HepG2 (cell line): ENCODE measurements at regions not wholly inside any gene's neighbourhood (a gene's known extent, or its start where the extent isn't known, plus 50 kb on each side); places are given as distances from the start of the nearest gene placed in this dataset.

Experiments used
- ATAC-seq: fragments of 200-7000 bp; cut with Tn5 transposase; 3 replicates; pipeline ENCODE4 v1.9.1; 2020; ENCODE audit warnings: mild to moderate bottlenecking, moderate library complexity
- BruUV-seq: library from RNA; stranded (reverse); fragments of 400-500 nt; replicated peaks from 2 replicates; lab custom pipeline; 2021; lab: Mats Ljungman, UMichigan
- CTCF ChIA-PET: fragments of 300-600 bp; formaldehyde crosslinking; extraction: SDS; loops from one replicate; lab custom pipeline; 2021; ENCODE audit warnings: low total read pairs, inconsistent platforms, low intra/inter-chr PET ratio; lab: Yijun Ruan, JAX
- POLR2A ChIA-PET: fragments of 350-600 bp; sonication (Branson Sonifier 250); formaldehyde crosslinking; loops from one replicate; lab custom pipeline; 2020; ENCODE audit warnings: antibody characterized with exemption, inconsistent platforms; lab: Yijun Ruan, JAX
- DNase-seq: peaks from one replicate; pipeline ENCODE4 v3.0.0-alpha.2; 2015; ENCODE audit warnings: low spot score
- FAIRE-seq: peaks from 3 replicates; lab custom pipeline; 2011; peaks lifted over from hg19 to GRCh38; lab: Jason Lieb, UNC
- H2AFZ ChIP-seq: one replicate; pipeline ENCODE4 v1.6.1; 2011; ENCODE audit warnings: low read length, inconsistent platforms
- H3K27ac ChIP-seq: fragments of 300-600 bp; 3 replicates; pipeline ENCODE4 v1.8.0; 2011; ENCODE audit warnings: mixed run types, mild to moderate bottlenecking, mixed read lengths, low read length, inconsistent platforms; ENCODE audit not compliant: insufficient read depth; ENCODE audit errors: extremely low read length
- H3K27me3 ChIP-seq, 2 experiments: fragments of 200-600 bp in 1 of 2; 2 replicates in 1 of 2; 3 replicates in 1 of 2; pipeline versions ENCODE4 v1.6.0 to v1.8.0; 2011; ENCODE audit warnings: low read length in 2 of 2, mild to moderate bottlenecking in 2 of 2, moderate library complexity in 2 of 2, inconsistent platforms in 1 of 2; ENCODE audit not compliant: insufficient read depth in 2 of 2, control insufficient read depth in 1 of 2
- H3K36me3 ChIP-seq, 2 experiments: fragments of 200-600 bp in 1 of 2; replicated peaks in 1 of 2; 2 replicates in 1 of 2; 3 replicates in 1 of 2; pipeline versions ENCODE4 v1.5.1 to v1.8.0; 2011; ENCODE audit warnings: low read length in 2 of 2, inconsistent platforms in 1 of 2; ENCODE audit not compliant: insufficient read depth in 2 of 2, control insufficient read depth in 1 of 2
- H3K4me1 ChIP-seq: 2 replicates; pipeline ENCODE4 v1.5.1; 2012; ENCODE audit warnings: low read length, inconsistent platforms; ENCODE audit not compliant: insufficient read depth
- H3K4me2 ChIP-seq: 2 replicates; pipeline ENCODE4 v1.6.0; 2011; ENCODE audit warnings: low read depth, low read length, inconsistent platforms
- H3K4me3 ChIP-seq, 3 experiments: fragments of 200-600 bp in 1 of 3; sonication (generic), shearing (Covaris generic) in 1 of 3; replicated peaks in 1 of 3; 2 replicates each; pipeline ENCODE4 v1.5.1; 2011 to 2016; ENCODE audit warnings: low read length in 3 of 3, inconsistent platforms in 2 of 3, low read depth in 2 of 3, mild to moderate bottlenecking in 2 of 3, control low read depth in 1 of 3, mixed read lengths in 1 of 3; ENCODE audit not compliant: insufficient read depth in 1 of 3
- H3K79me2 ChIP-seq: one replicate; pipeline ENCODE4 v1.6.1; 2011; ENCODE audit warnings: low read length, inconsistent platforms; ENCODE audit not compliant: insufficient read depth
- H3K9ac ChIP-seq: 2 replicates; pipeline ENCODE4 v1.6.0; 2011; ENCODE audit warnings: mild to moderate bottlenecking, low read depth, low read length, inconsistent platforms; ENCODE audit not compliant: insufficient read depth
- H3K9me3 ChIP-seq: 2 replicates; pipeline ENCODE4 v1.5.1; 2012; ENCODE audit warnings: mild to moderate bottlenecking, low read length
- H4K20me1 ChIP-seq: 2 replicates; pipeline ENCODE4 v1.6.0; 2011; ENCODE audit warnings: inconsistent platforms, mild to moderate bottlenecking, low read length, moderate library complexity; ENCODE audit not compliant: insufficient read depth
- ATF7 ChIP-seq, 2 experiments: fragments of 450-650 bp in 1 of 2; sonication (generic) in 1 of 2; formaldehyde crosslinking in 1 of 2; IDR thresholded peaks; 2 replicates each; pipeline versions ENCODE4 v1.4.0 to v1.6.1; 2016 to 2020; ENCODE audit warnings: antibody characterized with exemption in 1 of 2, mild to moderate bottlenecking in 1 of 2, missing genetic modification reagents in 1 of 2
- CREB1 ChIP-seq, 2 experiments: fragments of 450-650 bp in 1 of 2; IDR thresholded peaks; 2 replicates each; pipeline ENCODE4 v1.6.1; 2016 to 2017; ENCODE audit warnings: control low read depth in 1 of 2, mild to moderate bottlenecking in 1 of 2, missing compliant biosample characterization in 1 of 2, missing genetic modification characterization in 1 of 2
- EHMT2 ChIP-seq: fragments of 200-600 bp; sonication (generic); IDR thresholded peaks from 2 replicates; pipeline ENCODE4 v1.7.0; 2017; ENCODE audit warnings: antibody characterized with exemption, low read depth, low read length, borderline replicate concordance
- KLF13 ChIP-seq: sonication (generic); formaldehyde crosslinking; IDR thresholded peaks from 2 replicates; pipeline ENCODE4 v1.4.0; 2020; ENCODE audit warnings: mild to moderate bottlenecking, missing genetic modification reagents
- LCORL ChIP-seq, 2 experiments: fragments of 450-650 bp in 1 of 2; sonication (generic) in 1 of 2; formaldehyde crosslinking in 1 of 2; IDR thresholded peaks; 2 replicates each; pipeline versions ENCODE4 v1.5.0 to v1.6.1; 2017 to 2020; ENCODE audit warnings: antibody characterized with exemption in 1 of 2, missing genetic modification reagents in 1 of 2
- REXO4 ChIP-seq: sonication (generic); formaldehyde crosslinking; IDR thresholded peaks from 2 replicates; pipeline ENCODE4 v1.8.0; 2022; ENCODE audit warnings: missing genetic modification reagents, mild to moderate bottlenecking, borderline replicate concordance
- SNAPC2 ChIP-seq: sonication (generic); formaldehyde crosslinking; IDR thresholded peaks from 2 replicates; pipeline ENCODE4 v1.8.1; 2022; ENCODE audit warnings: mild to moderate bottlenecking, missing genetic modification reagents
- ZNF274 ChIP-seq: sonication (generic); formaldehyde crosslinking; IDR thresholded peaks from 2 replicates; pipeline ENCODE4 v1.5.1; 2020; ENCODE audit warnings: mild to moderate bottlenecking, missing genetic modification reagents
- ZNF350 ChIP-seq: sonication (generic); formaldehyde crosslinking; IDR thresholded peaks from 2 replicates; pipeline ENCODE4 v1.4.0; 2020; ENCODE audit warnings: mild to moderate bottlenecking, low read depth, missing genetic modification reagents, borderline replicate concordance
- ZNF569 ChIP-seq: sonication (generic); formaldehyde crosslinking; IDR thresholded peaks from 2 replicates; pipeline ENCODE4 v1.5.0; 2020; ENCODE audit warnings: mild to moderate bottlenecking, missing genetic modification reagents, moderate library complexity, borderline replicate concordance
- WGBS: methylation state at CpG from one replicate; pipeline ENCODE4 v1.1.6; 2017; ENCODE audit warnings: low lambda C conversion rate; 5-methylcytosine and 5-hydroxymethylcytosine counted together
- in situ Hi-C: cut with HindIII; loops from 2 replicates; pipeline ENCODE4 v1.10.0; 2017; ENCODE audit warnings: low pct_unique_long_range_greater_than_20kb; ENCODE audit not compliant: extremely low pct_ligation_motif_present
- intact Hi-C: fragments of 100-400 bp; cut with micrococcal nuclease; formaldehyde crosslinking; loops from one replicate; pipeline ENCODE4 v1.10.0; 2022; ENCODE audit not compliant: unreplicated experiment
- TF ChIP-seq, protein P1 (sequence below): IDR thresholded peaks from 2 replicates; pipeline ENCODE4 v1.6.1; 2016; ENCODE audit warnings: low read depth, borderline replicate concordance
- TF ChIP-seq, protein P2 (sequence below): sonication (generic); formaldehyde crosslinking; IDR thresholded peaks from 2 replicates; pipeline ENCODE4 v1.4.0; 2020; ENCODE audit warnings: missing genetic modification reagents, borderline replicate concordance

DNA sequence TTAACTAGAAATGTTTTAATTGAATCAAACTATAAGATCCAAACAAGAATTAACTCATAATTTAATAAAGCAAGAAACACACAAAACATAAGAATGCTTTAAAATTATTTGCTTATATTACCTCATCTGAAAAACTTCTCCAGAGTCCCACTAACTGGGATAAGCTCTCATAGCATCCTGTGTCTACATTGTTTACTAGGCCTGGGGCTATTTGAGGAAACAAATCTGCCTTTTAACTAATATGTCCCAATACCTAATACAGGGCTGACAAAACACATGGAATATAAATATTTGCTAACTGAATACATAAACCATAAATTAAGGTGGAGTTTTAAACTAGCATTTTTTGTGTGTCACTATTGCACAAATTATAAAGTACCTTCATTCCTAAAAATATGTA lies 1399.8 kb upstream of the SLC10A2 start (continued):
- no peak for TF ChIP-seq ZNF350
- TF ChIP-seq SNAPC2, result no peak
- no peak for TF ChIP-seq ZNF274 (CRISPR knock-in tag)
- no peak for TF ChIP-seq KLF13 (CRISPR knock-in tag)
- TF ChIP-seq LCORL (IDR thresholded peaks at IDR 0.05), result no peak
- TF ChIP-seq LCORL (CRISPR knock-in tag; IDR thresholded peaks at IDR 0.05), result no peak
- TF ChIP-seq ZNF569 (CRISPR knock-in tag), result no peak
- no peak for TF ChIP-seq REXO4

DNA sequence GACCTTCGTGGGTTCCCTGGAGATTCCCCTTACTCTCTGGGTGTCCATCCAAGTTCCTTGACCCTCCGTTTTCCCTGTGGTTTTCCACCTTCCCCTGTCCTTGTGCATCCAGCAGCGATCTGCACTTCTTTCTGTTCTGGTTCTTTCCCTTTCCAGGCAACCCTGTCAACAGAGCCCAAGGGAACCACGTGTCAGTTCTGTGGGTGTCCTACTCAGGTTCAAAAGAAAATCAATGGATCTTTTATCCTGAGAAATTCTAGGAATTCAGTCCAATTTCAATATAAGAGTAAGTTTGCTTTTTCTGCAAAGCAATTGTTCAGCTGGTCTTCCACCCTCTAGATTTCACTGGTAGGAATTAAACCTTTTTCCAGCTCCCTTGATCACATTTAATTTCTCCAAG lies 1394.8 kb upstream of the SLC10A2 start:
- no peak overlapping the region for H3K27ac ChIP-seq
- no peak overlapping the region for H3K4me2 ChIP-seq
- no peak for FAIRE-seq
- H3K4me3 ChIP-seq, result no peak overlapping the region
- H3K9ac ChIP-seq, result no peak overlapping the region
- no peaks in the 10 kb centered on the region for H3K36me3 ChIP-seq
- TF ChIP-seq, protein P1, sequence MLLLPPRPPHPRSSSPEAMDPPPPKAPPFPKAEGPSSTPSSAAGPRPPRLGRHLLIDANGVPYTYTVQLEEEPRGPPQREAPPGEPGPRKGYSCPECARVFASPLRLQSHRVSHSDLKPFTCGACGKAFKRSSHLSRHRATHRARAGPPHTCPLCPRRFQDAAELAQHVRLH (CRISPR knock-in tag), result no peak
- H2AFZ ChIP-seq, result no peak overlapping the region
- ATAC-seq, result no peak
- CTCF ChIA-PET, result no interaction called here
- 1% methylated on average over 4 of the region's 4 CpGs for WGBS
- intact Hi-C loops, result no loop called here
- no peak for DNase-seq
- H3K79me2 ChIP-seq, result no peaks in the 10 kb centered on the region
- no peaks in the 10 kb centered on the region for H3K27me3 ChIP-seq
- H3K4me1 ChIP-seq, result no peaks in the 10 kb centered on the region
- in situ Hi-C loops, result no loop called here
- BruUV-seq, result no TSS peak
- POLR2A ChIA-PET, result no interaction called here
- H3K9me3 ChIP-seq, result peaks cover 54% of the 10 kb centered on the region
- H4K20me1 ChIP-seq, result no peaks in the 10 kb centered on the region

DNA sequence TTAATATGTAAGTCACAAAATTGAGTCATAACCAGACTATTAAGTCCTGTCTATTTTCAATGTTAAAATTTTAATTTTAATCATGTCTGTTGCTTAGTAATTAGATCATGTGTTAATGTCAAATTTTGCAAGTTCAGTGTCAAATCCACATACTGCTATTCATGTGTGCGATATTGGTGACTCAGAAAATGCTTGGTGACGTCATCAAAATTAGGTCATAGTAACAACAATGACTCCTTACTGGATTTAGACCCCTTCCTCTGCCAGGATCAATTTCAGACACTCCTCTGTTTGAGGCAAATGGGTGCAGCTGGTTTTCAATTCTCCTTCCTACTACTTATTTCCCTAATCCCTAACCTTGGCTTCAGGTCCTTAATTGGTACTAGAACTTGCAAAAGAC lies 1394.3 kb upstream of the SLC10A2 start:
- no peaks in the 10 kb centered on the region for H3K4me1 ChIP-seq
- ATAC-seq (no peak), DNase-seq (no peak)
- no peak overlapping the region for H3K9ac ChIP-seq
- WGBS, result 2% methylated on average over 2 of the region's 2 CpGs
- peaks cover 54% of the 10 kb centered on the region for H3K9me3 ChIP-seq
- POLR2A ChIA-PET, result no interaction called here
- intact Hi-C loops, result no loop called here
- H3K79me2 ChIP-seq, result no peaks in the 10 kb centered on the region
- no peak overlapping the region for H3K4me3 ChIP-seq
- H3K4me2 ChIP-seq, result no peak overlapping the region
- no peak overlapping the region for H2AFZ ChIP-seq
- no peak for TF ChIP-seq EHMT2
- TF ChIP-seq ATF7 (IDR thresholded peaks at IDR 0.05), result peak; percentile 98
- TF ChIP-seq ATF7 (CRISPR knock-in tag; IDR thresholded peaks at IDR 0.05), result no peak
- TF ChIP-seq, protein P2, sequence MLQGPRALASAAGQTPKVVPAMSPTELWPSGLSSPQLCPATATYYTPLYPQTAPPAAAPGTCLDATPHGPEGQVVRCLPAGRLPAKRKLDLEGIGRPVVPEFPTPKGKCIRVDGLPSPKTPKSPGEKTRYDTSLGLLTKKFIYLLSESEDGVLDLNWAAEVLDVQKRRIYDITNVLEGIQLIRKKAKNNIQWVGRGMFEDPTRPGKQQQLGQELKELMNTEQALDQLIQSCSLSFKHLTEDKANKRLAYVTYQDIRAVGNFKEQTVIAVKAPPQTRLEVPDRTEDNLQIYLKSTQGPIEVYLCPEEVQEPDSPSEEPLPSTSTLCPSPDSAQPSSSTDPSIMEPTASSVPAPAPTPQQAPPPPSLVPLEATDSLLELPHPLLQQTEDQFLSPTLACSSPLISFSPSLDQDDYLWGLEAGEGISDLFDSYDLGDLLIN (CRISPR knock-in tag), result no peak
- peak; percentile 98 for TF ChIP-seq CREB1 (IDR thresholded peaks at IDR 0.05)
- no peak for TF ChIP-seq CREB1 (CRISPR knock-in tag; IDR thresholded peaks at IDR 0.05)
- TF ChIP-seq, all 625 proteins: peak for 2
- Histone ChIP-seq H4K20me1 (no peaks in the 10 kb centered on the region), H3K27me3 (no peaks in the 10 kb centered on the region), H3K36me3 (no peaks in the 10 kb centered on the region), H3K27ac (no peak overlapping the region)
- FAIRE-seq, result no peak
- in situ Hi-C loops, result no loop called here
- BruUV-seq, result no TSS peak
- CTCF ChIA-PET, result no interaction called here
